HG03342 (cell line): ENCODE measurements at regions not wholly inside any gene's neighbourhood (a gene's known extent, or its start where the extent isn't known, plus 50 kb on each side); places are given as distances from the start of the nearest gene placed in this dataset.

Source experiments
- ATAC-seq: cut with Tn5 transposase; IDR thresholded peaks from one replicate; pipeline ENCODE4 v1.9.1; 2021; ENCODE audit warnings: mild to moderate bottlenecking, moderate library complexity; ENCODE audit not compliant: unreplicated experiment

DNA sequence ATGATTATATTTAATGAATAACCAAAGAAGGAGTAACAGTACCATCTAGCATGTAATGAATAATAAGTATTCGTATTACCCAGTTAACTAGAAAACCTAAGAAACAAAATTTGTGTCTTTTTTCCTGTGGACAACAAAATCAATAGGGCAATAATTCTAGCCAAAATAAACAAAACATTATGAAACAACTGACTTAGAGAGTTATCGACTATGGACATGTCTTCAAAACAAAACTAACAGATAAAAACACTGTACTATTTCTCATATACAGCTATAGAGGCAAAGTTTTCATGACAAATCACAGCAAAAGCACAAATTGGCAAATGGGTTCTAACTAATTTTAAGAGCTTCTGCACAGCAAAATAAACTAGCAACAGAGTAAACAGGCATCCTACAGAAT, 224.1 kb downstream of the ALX1 start:
- no peak for ATAC-seq

DNA sequence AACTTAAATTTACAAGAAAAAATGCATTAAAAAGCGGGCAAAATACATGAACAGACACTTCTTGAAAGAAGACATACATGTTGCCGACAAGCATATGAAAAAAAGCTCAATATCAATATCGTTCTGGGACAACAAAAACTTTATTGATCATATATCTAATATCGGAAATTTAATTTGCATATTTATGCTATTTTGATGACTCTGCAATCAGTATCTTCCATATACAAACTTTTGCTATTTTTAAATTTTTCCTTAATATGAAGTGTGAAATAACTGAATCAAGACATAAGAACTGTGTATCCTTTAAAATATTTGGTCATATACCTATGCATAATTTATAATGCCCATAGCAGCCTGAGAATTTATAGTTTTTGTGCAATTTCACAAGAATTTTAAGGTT, 224.6 kb downstream of the ALX1 start:
- no peak for ATAC-seq

DNA sequence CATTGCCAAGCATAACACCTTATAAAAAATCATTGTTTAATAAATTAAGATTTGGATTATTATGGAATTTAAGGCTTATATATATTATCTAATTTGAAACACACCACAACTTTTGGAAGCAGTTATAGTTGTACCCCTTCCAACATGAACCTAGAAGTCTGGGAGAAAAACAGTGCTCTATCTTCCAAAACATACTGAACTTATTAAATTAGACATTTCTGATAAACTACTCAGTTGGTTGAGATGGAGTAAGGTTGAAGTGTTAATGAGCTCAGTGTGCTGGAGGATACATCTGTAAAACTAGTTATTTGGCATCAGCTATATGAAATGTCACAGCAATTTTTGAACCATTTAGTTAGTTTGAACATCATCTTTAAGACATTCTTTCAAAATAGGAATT, 227.4 kb downstream of the ALX1 start:
- ATAC-seq = no peak

GRCh38 chr12:85509081-85509856, 229.2 kb downstream of the ALX1 start:
- peak; percentile 25 for ATAC-seq

DNA sequence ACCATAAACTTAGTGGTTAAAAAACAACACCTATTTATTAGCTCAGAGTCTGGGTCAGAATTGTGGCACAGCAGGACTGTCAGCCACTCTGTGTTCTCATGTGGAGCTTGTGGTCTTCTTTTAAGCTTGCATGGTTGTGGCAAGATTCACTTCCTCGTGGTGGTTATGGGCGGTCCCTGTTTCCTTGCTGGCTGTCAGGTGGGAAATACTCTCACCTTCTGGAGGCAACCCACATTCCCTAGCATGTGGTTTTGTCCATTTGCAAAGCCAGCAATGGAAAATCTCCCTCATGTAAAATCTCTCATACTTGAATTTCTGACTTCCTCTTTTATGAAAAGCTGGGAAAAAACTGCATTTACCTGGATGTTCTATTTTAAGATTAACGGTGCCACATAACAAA, 229.8 kb downstream of the ALX1 start:
- peak; percentile 99 for ATAC-seq

DNA sequence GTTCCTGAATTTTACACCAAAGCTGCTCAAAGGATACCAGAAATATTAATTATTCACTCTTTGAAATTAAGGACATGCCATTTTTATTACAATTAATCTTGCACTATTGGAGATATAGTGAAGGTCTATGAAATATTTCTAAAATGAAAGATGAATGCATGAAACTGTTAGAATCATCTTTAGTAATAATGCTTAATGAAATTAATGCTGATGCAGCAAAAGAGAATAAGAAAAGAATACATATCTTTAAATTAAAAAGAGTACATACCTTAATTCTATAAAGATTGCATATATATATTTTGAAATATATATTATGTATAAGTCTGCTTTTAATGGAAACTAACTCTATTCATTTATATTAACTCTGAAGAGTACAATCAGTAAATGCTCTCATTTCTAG, 236.0 kb downstream of the ALX1 start:
- ATAC-seq = no peak

GRCh38 chr12:85516667-85517325, 236.8 kb downstream of the ALX1 start:
- no peak for ATAC-seq

DNA sequence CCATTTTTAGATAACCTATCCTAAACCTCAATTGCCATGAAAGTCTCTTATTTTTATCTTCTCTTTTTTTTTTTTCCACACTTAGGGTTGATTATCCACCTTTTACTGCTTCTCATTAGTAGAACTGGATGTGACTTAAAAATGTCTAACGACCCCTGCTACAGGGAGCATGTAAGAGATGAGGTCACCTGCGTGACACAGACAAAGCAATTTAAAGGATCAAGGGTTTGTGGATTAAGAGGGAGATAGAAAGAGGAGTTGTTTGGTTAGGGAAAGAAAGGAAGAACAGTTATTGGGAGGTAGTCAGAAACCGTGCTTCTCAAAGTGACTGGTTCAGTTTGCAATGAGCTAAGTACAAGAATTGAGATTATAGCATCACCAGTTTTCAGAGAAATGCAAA, 239.1 kb downstream of the ALX1 start:
- no peak for ATAC-seq

DNA sequence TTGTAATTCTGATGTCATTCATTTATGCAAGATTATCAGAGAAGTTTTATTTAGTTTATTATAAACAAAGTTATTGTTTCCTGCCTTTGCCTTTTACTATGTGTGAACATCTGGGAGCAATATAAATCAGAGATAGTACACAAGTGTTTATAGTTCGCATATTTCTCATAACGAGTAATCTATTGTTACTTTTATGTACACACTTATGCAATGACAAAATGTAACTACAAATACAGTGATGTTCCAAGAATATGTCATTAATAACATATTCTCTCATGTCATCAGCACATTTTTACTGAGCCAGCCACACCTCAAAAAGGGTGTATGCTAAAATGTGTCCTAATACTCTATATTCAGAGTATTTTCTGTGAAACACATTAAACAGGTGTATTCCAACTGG, 243.2 kb downstream of the ALX1 start:
- ATAC-seq = no peak

DNA sequence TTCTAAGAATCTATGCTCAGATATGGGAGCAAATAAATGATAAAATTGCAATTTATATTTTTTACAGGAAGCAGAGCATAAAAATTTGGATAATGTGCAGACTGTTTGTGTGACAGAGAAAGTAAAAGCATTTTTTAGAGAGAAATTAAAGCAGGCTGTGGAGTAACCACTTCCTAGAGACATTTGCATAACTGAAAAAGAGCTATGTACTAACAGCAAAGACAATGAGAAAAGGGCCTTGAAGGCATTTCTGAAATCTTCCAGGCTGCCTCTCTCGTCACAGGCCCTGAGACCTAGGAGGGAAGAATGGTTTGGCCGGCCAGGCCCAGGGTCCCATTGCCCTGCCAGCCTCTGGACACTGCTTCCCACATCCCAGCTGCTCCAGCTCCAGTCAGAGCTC, 247.2 kb downstream of the ALX1 start:
- ATAC-seq = peak; percentile 57

- ATAC-seq = no peak
These were observed 249.9 kb downstream of the ALX1 start for GRCh38 chr12:85529896-85530295.

DNA sequence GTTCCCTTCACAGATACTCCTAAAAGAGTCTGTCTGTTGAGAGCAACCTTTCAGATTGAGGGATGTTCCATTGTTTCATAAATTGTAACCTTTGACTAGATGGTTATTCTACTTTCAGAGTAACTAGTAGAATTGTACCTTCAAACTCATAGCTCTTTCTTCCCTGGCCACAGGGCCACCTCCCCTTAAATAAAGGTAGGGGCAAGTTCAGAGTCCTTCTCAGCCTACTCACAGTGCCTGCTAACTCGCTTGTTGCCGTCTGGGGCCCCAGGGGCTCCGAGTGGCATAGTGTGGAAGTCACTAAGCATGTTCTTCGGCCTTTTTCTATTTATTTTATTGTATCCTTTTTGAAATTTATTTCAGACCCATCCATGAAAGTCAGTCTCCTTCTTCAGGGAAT, 250.4 kb downstream of the ALX1 start:
- ATAC-seq = no peak

DNA sequence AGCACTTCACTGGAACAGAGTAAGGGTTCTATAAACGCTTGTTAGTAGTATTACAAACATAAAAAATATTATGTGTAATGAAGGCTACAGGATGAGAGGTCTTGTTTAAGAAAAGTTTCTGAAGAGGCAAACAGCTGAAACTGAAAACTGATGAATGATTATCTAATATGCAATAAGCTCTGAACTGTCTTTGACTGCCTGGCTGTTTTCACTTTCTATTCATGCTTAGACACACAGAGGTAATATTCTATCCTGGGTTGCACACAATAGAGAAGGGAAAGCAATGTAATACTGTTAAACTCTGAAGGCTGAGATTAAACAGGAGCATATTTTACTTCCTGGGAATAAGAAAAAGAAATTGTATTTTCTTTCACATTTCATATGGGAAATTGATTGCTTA, 251.3 kb downstream of the ALX1 start:
- ATAC-seq = peak; percentile 97

DNA sequence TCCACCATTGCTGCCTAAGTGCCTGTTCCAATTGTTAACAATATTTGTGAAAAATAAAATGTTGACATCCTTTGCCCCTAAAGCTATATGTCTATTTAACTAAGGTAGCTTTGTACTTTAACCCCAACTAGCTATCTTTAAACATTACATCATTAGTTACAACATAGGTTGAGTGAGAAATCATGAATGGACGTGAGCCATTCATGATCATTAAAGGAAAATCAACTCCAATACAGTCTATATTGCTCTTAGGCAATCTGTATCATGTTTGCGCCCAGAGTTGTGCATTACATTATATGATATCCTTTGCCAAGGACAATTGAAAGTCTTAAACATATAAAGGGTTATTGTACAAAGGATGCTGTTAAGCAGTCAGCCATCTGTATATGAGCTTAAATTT, 269.6 kb downstream of the ALX1 start:
- no peak for ATAC-seq

DNA sequence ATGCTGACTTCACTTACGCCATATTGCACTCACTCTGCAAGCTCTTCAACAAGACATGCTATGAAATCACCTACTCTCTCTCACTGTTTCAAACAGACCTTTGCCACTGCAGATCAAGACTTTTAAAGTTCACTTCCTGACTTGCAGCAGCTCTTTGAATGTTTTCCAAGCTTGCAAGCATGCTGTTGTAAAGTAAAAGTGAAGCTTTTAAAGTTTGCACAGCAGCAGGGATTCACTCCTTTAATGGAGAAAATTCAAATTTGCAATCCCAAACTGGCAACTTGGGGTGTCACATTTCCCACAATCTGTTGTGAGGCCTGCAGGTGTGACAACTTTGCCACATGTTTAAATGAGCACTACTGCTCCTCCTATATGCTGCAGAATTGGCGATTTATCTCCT, 270.9 kb downstream of the ALX1 start:
- ATAC-seq = no peak

DNA sequence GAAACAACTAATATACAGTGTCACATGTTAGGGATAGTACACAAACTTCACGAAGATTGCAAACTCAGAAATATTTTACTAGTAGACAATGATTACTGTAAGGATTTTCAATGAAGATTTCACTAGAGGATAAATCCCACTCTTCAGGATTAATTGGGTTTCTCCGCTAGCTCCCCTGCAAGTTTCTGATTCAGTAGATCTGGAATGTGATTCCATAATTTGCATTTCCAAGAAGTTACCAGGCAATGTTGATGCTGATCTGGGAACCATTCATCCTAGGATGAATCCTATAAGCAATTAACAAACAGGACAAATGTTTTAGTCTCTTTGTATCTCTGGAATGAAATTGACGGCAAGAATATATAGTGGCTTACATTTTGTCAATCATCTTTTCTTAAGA, 272.4 kb downstream of the ALX1 start:
- no peak for ATAC-seq

GRCh38 chr12:85557850-85558249, 277.8 kb downstream of the ALX1 start:
- no peak for ATAC-seq

GRCh38 chr12:85558684-85559083, 277.5 kb downstream of the RASSF9 start:
- no peak for ATAC-seq

DNA sequence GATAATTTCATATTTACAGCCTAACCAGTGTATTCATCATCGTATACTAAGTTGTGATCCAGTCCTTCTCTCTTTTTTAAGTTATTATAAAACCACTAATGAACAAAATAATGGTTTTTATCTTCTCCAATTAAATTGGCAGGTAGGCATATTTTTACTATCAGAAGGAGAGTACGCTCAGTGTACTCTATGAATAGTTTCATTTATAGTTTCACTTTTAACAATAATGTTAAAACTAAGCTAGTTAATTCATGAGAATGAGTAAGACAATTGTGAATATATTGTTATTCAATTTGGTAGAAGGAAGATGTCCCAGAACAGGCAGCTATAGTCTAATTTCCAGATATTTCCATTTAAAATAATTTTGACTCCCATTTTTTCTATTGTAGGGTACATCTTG, 277.1 kb downstream of the RASSF9 start:
- ATAC-seq = no peak

GRCh38 chr12:85559536-85559935, 276.7 kb downstream of the RASSF9 start:
- no peak for ATAC-seq

- no peak for ATAC-seq
These were observed 273.4 kb downstream of the RASSF9 start for GRCh38 chr12:85562765-85563164.

DNA sequence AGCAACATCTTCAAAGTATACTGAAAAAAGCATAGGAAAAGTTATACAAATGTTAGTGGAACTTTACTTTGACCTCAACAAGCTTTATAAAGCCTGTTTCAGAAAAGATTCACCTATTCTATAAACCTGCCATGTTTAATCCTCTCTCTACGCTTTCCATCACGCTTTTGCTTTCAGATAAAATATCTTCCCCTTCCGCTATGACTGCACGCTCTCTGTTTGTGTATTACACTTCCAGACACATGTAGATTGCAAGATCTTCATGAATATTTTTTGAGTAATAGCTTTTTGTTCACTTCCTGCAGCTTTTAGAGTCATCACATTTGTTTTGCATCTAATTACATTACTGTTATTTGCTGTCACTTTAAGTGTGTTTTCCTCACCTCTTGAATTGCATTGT, 271.4 kb downstream of the RASSF9 start:
- ATAC-seq = no peak
